VCaP (cell line): ENCODE measurements at regions not wholly inside any gene's neighbourhood (a gene's known extent, or its start where the extent isn't known, plus 50 kb on each side); places are given as distances from the start of the nearest gene placed in this dataset.

ENCODE experiments used
- H3K27ac ChIP-seq: fragments of 450-650 bp; 2 replicates; pipeline ENCODE4 v1.5.1; 2017
- CTCF ChIP-seq: fragments of 450-650 bp; conservative IDR thresholded peaks from 2 replicates; pipeline ENCODE4 v1.5.1; 2017; ENCODE audit warnings: mild to moderate bottlenecking, moderate library complexity

GRCh38 chr9:103707181-103707580, 386.9 kb upstream of the SMC2 start:
- H3K27ac ChIP-seq: no peak overlapping the region
- no peak for TF ChIP-seq CTCF

GRCh38 chr9:103709366-103709765, 384.7 kb upstream of the SMC2 start:
- H3K27ac ChIP-seq: no peak overlapping the region
- TF ChIP-seq CTCF: no peak

- TF ChIP-seq CTCF: no peak
- H3K27ac ChIP-seq: no peak overlapping the region
Measured at GRCh38 chr9:103713631-103714030, 380.5 kb upstream of the SMC2 start.

- H3K27ac ChIP-seq: no peak overlapping the region
- no peak for TF ChIP-seq CTCF
Measured at GRCh38 chr9:103714992-103715391, 379.1 kb upstream of the SMC2 start.

GRCh38 chr9:103721056-103721455, 373.1 kb upstream of the SMC2 start:
- no peak for TF ChIP-seq CTCF
- no peak overlapping the region for H3K27ac ChIP-seq

GRCh38 chr9:103730866-103731265, 363.2 kb upstream of the SMC2 start:
- TF ChIP-seq CTCF: no peak
- H3K27ac ChIP-seq: no peak overlapping the region

GRCh38 chr9:103731541-103731940, 362.6 kb upstream of the SMC2 start:
- TF ChIP-seq CTCF: no peak
- no peak overlapping the region for H3K27ac ChIP-seq

- no peak for TF ChIP-seq CTCF
- H3K27ac ChIP-seq: no peak overlapping the region
Measured at GRCh38 chr9:103734471-103734870, 359.6 kb upstream of the SMC2 start.
